HG02623 (cell line): ENCODE measurements at regions not wholly inside any gene's neighbourhood (a gene's known extent, or its start where the extent isn't known, plus 50 kb on each side); places are given as distances from the start of the nearest gene placed in this dataset.
"Not testable (repeated sequence)": the region's sequence is repeated elsewhere in the genome, so short reads cannot be mapped to it uniquely, and the experiment has no call there.

Experiments
- ATAC-seq: cut with Tn5 transposase; IDR thresholded peaks from one replicate; pipeline ENCODE4 v1.9.1; 2021; ENCODE audit warnings: moderate library complexity; ENCODE audit not compliant: unreplicated experiment

GRCh38 chr5:60447488-60447920 lies 252.5 kb downstream of the DEPDC1B start:
- no peak for ATAC-seq

- no peak for ATAC-seq
Observed at GRCh38 chr5:60446917-60447316, 253.0 kb downstream of the DEPDC1B start.

- ATAC-seq, result no peak
Observed at GRCh38 chr5:60445921-60446320, 254.0 kb downstream of the DEPDC1B start.

- ATAC-seq, result no peak
Observed at GRCh38 chr5:60445427-60445826, 254.5 kb downstream of the DEPDC1B start.

- ATAC-seq, result no peak
Observed at GRCh38 chr5:60444661-60445360, 255.2 kb downstream of the DEPDC1B start.

GRCh38 chr5:60439552-60439951 lies 260.4 kb downstream of the DEPDC1B start:
- ATAC-seq, result no peak

- no peak for ATAC-seq
Observed at GRCh38 chr5:60437308-60437707, 262.7 kb downstream of the DEPDC1B start.

- ATAC-seq, result peak; percentile 86
Observed at GRCh38 chr5:60436518-60436917, 263.4 kb downstream of the DEPDC1B start.

GRCh38 chr5:60435808-60436207 lies 264.2 kb downstream of the DEPDC1B start:
- no peak for ATAC-seq

GRCh38 chr5:60426189-60426588 lies 273.8 kb downstream of the DEPDC1B start:
- not testable (repeated sequence) for ATAC-seq

GRCh38 chr5:60420773-60421172 lies 279.2 kb downstream of the DEPDC1B start:
- not testable (repeated sequence) for ATAC-seq

- ATAC-seq, result no peak
Observed at GRCh38 chr5:60417500-60418181, 282.3 kb downstream of the DEPDC1B start.

- ATAC-seq, result no peak
Observed at GRCh38 chr5:60415443-60415842, 284.5 kb downstream of the DEPDC1B start.

GRCh38 chr5:60410427-60410826 lies 289.5 kb downstream of the DEPDC1B start:
- ATAC-seq, result no peak

- ATAC-seq, result no peak
Observed at GRCh38 chr5:60404171-60404570, 295.8 kb downstream of the DEPDC1B start.

GRCh38 chr5:60403343-60404006 lies 296.5 kb downstream of the DEPDC1B start:
- ATAC-seq, result no peak

- no peak for ATAC-seq
Observed at GRCh38 chr5:60402161-60402785, 297.7 kb downstream of the DEPDC1B start.

GRCh38 chr5:60401526-60401925 lies 298.4 kb downstream of the DEPDC1B start:
- ATAC-seq, result no peak

GRCh38 chr5:60399507-60399906 lies 300.5 kb downstream of the DEPDC1B start:
- ATAC-seq, result no peak

GRCh38 chr5:60395712-60396329 lies 304.1 kb downstream of the DEPDC1B start:
- ATAC-seq, result no peak

- no peak for ATAC-seq
Observed at GRCh38 chr5:60387051-60387440, 312.9 kb downstream of the DEPDC1B start.
